WTC11 (cell line): ENCODE measurements at regions not wholly inside any gene's neighbourhood (a gene's known extent, or its start where the extent isn't known, plus 50 kb on each side); places are given as distances from the start of the nearest gene placed in this dataset.

Experiments
- NFYB ChIP-seq: sonication (generic); formaldehyde crosslinking; conservative IDR thresholded peaks from 2 replicates; pipeline ENCODE4 v1.8.0; 2022; ENCODE audit warnings: low read depth, missing genetic modification reagents
- NR3C1 ChIP-seq: sonication (generic); formaldehyde crosslinking; conservative IDR thresholded peaks from 2 replicates; pipeline ENCODE4 v1.8.1; 2023; ENCODE audit warnings: low read depth, mild to moderate bottlenecking, missing genetic modification reagents
- PRRX2 ChIP-seq: fragments of 250-450 bp; sonication (Bioruptor Pico); IDR thresholded peaks from 2 replicates; pipeline ENCODE4 v1.8.0; 2021; ENCODE audit warnings: mild to moderate bottlenecking
- SMAD4 ChIP-seq: sonication (generic); formaldehyde crosslinking; IDR thresholded peaks from 2 replicates; pipeline ENCODE4 v1.8.0; 2022; ENCODE audit warnings: mild to moderate bottlenecking, missing genetic modification reagents
- ZNF121 ChIP-seq: sonication (generic); formaldehyde crosslinking; IDR thresholded peaks from 2 replicates; pipeline ENCODE4 v1.8.0; 2023; ENCODE audit warnings: missing genetic modification reagents
- ZNF396 ChIP-seq: fragments of 250-450 bp; sonication (Bioruptor Pico); IDR thresholded peaks from 2 replicates; pipeline ENCODE4 v1.8.0; 2021; ENCODE audit warnings: mild to moderate bottlenecking, moderate library complexity, borderline replicate concordance
- TF ChIP-seq, protein P1 (sequence below): fragments of 200-600 bp; IDR thresholded peaks from 2 replicates; pipeline ENCODE4 v1.8.0; 2022; ENCODE audit warnings: antibody characterized with exemption
- TF ChIP-seq, protein P2 (sequence below): sonication (generic); formaldehyde crosslinking; IDR thresholded peaks from 2 replicates; pipeline ENCODE4 v1.8.0; 2022; ENCODE audit warnings: mild to moderate bottlenecking, missing genetic modification reagents

DNA sequence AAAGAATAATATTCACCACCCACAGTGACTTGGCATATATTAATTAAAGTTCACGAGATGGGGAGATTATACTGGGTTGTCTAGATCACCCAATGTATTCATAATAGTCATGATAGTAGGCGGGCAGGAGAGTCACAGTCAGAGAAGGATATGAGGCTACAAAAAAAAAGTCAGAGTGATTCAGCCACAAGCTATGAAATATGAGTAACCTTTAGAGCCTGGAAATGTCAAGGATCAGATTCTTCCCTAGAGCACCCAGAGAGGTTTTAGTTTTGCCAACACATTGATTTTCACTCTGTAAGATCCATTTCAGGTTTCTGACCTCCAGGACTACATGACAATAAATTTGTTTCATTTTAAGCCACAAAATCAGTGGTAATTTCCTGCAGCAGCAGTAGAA lies 501.9 kb downstream of the GABRG1 start:
- TF ChIP-seq ZNF396 (CRISPR knock-in tag) (no peak), ZNF121 (CRISPR knock-in tag) (no peak), PRRX2 (no peak), SMAD4 (CRISPR knock-in tag) (no peak), NR3C1 (CRISPR knock-in tag) (no peak), NFYB (CRISPR knock-in tag) (no peak)
- TF ChIP-seq, protein P1, sequence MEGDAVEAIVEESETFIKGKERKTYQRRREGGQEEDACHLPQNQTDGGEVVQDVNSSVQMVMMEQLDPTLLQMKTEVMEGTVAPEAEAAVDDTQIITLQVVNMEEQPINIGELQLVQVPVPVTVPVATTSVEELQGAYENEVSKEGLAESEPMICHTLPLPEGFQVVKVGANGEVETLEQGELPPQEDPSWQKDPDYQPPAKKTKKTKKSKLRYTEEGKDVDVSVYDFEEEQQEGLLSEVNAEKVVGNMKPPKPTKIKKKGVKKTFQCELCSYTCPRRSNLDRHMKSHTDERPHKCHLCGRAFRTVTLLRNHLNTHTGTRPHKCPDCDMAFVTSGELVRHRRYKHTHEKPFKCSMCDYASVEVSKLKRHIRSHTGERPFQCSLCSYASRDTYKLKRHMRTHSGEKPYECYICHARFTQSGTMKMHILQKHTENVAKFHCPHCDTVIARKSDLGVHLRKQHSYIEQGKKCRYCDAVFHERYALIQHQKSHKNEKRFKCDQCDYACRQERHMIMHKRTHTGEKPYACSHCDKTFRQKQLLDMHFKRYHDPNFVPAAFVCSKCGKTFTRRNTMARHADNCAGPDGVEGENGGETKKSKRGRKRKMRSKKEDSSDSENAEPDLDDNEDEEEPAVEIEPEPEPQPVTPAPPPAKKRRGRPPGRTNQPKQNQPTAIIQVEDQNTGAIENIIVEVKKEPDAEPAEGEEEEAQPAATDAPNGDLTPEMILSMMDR = no peak
- TF ChIP-seq, protein P2, sequence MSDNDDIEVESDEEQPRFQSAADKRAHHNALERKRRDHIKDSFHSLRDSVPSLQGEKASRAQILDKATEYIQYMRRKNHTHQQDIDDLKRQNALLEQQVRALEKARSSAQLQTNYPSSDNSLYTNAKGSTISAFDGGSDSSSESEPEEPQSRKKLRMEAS = no peak
